Neural progenitor cell (in vitro differentiated cells): ENCODE measurements at regions not wholly inside any gene's neighbourhood (a gene's known extent, or its start where the extent isn't known, plus 50 kb on each side); places are given as distances from the start of the nearest gene placed in this dataset.
"Not testable (repeated sequence)": the region's sequence is repeated elsewhere in the genome, so short reads cannot be mapped to it uniquely, and the experiment has no call there.

Experiments used
- DNase-seq: peaks from one replicate; pipeline ENCODE4 v3.0.0-alpha.2; 2016; ENCODE audit warnings: low spot score
- H2AFZ ChIP-seq: fragments of 200-600 bp; sonication (generic); replicated peaks from 2 replicates; pipeline ENCODE4 v1.6.1; 2016; ENCODE audit warnings: antibody characterized with exemption
- H3F3A ChIP-seq: fragments of 200-600 bp; sonication (generic); 2 replicates; pipeline ENCODE4 v1.6.1; 2016; ENCODE audit warnings: antibody characterized with exemption, low read depth
- H3K27ac ChIP-seq: fragments of 200-600 bp; sonication (generic); 2 replicates; pipeline ENCODE4 v1.5.1; 2016; ENCODE audit warnings: mild to moderate bottlenecking
- H3K27me3 ChIP-seq: fragments of 200-600 bp; sonication (generic); 2 replicates; pipeline ENCODE4 v1.6.1; 2016; ENCODE audit warnings: mild to moderate bottlenecking, moderate library complexity
- H3K36me3 ChIP-seq: fragments of 200-600 bp; sonication (generic); 2 replicates; pipeline ENCODE4 v1.5.1; 2016
- H3K4me1 ChIP-seq: fragments of 200-600 bp; sonication (generic); 2 replicates; pipeline ENCODE4 v1.6.1; 2016; ENCODE audit warnings: mixed run types
- H3K4me2 ChIP-seq: fragments of 200-600 bp; sonication (generic); 2 replicates; pipeline ENCODE4 v1.6.1; 2016
- H3K4me3 ChIP-seq: fragments of 200-600 bp; sonication (generic); 2 replicates; pipeline ENCODE4 v1.5.1; 2016
- H3K79me2 ChIP-seq: fragments of 200-600 bp; sonication (generic); 2 replicates; pipeline ENCODE4 v1.6.1; 2016; ENCODE audit warnings: low read depth
- H3K9ac ChIP-seq: fragments of 200-600 bp; sonication (generic); 2 replicates; pipeline ENCODE4 v1.6.1; 2016
- H3K9me3 ChIP-seq: fragments of 200-600 bp; sonication (generic); 2 replicates; pipeline ENCODE4 v1.5.1; 2016; ENCODE audit warnings: low read depth
- H4K20me1 ChIP-seq: fragments of 200-600 bp; sonication (generic); 2 replicates; pipeline ENCODE4 v1.6.1; 2016; ENCODE audit warnings: low read depth
- H3K27ac Mint-ChIP-seq: 3 replicates; pipeline ENCODE4 v1.8.0; 2021; ENCODE audit warnings: mixed read lengths
- H3K27me3 Mint-ChIP-seq: 2 replicates; pipeline ENCODE4 v1.8.0; 2022; ENCODE audit warnings: low read depth, mild to moderate bottlenecking, inconsistent platforms, moderate library complexity, mixed read lengths; ENCODE audit not compliant: insufficient read depth
- H3K36me3 Mint-ChIP-seq: 3 replicates; pipeline ENCODE4 v1.8.0; 2021; ENCODE audit warnings: mixed read lengths
- H3K4me1 Mint-ChIP-seq: 3 replicates; pipeline ENCODE4 v1.8.0; 2021; ENCODE audit warnings: mixed read lengths
- H3K4me3 Mint-ChIP-seq: 3 replicates; pipeline ENCODE4 v1.8.0; 2021; ENCODE audit warnings: mild to moderate bottlenecking, moderate library complexity, mixed read lengths
- H3K9me3 Mint-ChIP-seq: 3 replicates; pipeline ENCODE4 v1.8.0; 2020; ENCODE audit warnings: mixed read lengths
- EZH2 ChIP-seq: fragments of 200-600 bp; sonication (generic); IDR thresholded peaks from 2 replicates; pipeline ENCODE4 v1.6.1; 2017; ENCODE audit warnings: antibody characterized with exemption, mild to moderate bottlenecking, moderate library complexity
- EZH2phosphoT487 ChIP-seq: fragments of 200-600 bp; sonication (generic); IDR thresholded peaks from 2 replicates; pipeline ENCODE4 v1.6.1; 2017; ENCODE audit warnings: antibody characterized with exemption
- TF ChIP-seq, protein P1 (sequence below): fragments of 200-600 bp; sonication (generic); IDR thresholded peaks from 2 replicates; pipeline ENCODE4 v1.5.1; 2017; ENCODE audit warnings: antibody characterized with exemption, mild to moderate bottlenecking

GRCh38 chr9:18317896-18318295 is 156.1 kb upstream of the ADAMTSL1 start:
- Histone ChIP-seq H3K9me3 (no peaks in the 10 kb centered on the region), H3K4me1 (no peaks in the 10 kb centered on the region), H3K4me3 (no peak overlapping the region), H3K36me3 (no peaks in the 10 kb centered on the region), H3F3A (no peaks in the 10 kb centered on the region), H3K79me2 (no peaks in the 10 kb centered on the region), H3K9ac (no peak overlapping the region), H2AFZ (no peak overlapping the region), H4K20me1 (no peaks in the 10 kb centered on the region), H3K27me3 (no peaks in the 10 kb centered on the region), H3K27ac (no peak overlapping the region), H3K4me2 (no peak overlapping the region)
- TF ChIP-seq EZH2phosphoT487, result no peak
- no peak for TF ChIP-seq EZH2
- TF ChIP-seq, protein P1, sequence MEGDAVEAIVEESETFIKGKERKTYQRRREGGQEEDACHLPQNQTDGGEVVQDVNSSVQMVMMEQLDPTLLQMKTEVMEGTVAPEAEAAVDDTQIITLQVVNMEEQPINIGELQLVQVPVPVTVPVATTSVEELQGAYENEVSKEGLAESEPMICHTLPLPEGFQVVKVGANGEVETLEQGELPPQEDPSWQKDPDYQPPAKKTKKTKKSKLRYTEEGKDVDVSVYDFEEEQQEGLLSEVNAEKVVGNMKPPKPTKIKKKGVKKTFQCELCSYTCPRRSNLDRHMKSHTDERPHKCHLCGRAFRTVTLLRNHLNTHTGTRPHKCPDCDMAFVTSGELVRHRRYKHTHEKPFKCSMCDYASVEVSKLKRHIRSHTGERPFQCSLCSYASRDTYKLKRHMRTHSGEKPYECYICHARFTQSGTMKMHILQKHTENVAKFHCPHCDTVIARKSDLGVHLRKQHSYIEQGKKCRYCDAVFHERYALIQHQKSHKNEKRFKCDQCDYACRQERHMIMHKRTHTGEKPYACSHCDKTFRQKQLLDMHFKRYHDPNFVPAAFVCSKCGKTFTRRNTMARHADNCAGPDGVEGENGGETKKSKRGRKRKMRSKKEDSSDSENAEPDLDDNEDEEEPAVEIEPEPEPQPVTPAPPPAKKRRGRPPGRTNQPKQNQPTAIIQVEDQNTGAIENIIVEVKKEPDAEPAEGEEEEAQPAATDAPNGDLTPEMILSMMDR, result no peak
- H3K36me3 Mint-ChIP-seq, result no peaks in the 10 kb centered on the region
- H3K27me3 Mint-ChIP-seq, result peaks cover 2% of the 10 kb centered on the region
- H3K27ac Mint-ChIP-seq, result no peak overlapping the region
- peaks cover 10% of the 10 kb centered on the region for H3K9me3 Mint-ChIP-seq
- DNase-seq, result no peak
- H3K4me1 Mint-ChIP-seq, result no peaks in the 10 kb centered on the region
- no peak overlapping the region for H3K4me3 Mint-ChIP-seq

DNA sequence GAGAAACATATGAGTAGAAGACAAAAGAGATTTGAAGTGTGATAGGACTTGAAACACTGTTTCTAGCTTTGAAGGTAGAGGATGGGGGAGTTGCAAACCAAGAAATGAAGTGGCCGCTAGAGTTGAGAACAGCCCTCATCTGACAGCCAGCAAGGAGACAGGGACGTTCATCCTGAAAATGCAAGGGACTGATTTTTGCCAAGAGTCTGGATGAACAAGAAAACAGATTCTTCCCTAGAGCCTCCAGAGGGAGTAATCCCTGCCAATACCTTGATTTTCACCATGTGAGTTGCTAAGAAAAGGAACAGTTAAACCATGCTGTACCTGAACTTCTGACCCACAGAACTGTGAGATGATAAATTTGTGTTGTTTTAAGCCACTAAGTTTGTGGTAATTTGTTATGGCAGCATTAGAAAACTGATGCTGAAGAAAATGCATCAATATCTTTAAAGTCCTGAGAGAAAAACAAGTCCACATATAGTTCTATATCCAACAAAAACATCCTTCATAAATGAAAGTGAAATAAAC is 154.0 kb upstream of the ADAMTSL1 start:
- H3K4me1 ChIP-seq, result no peaks in the 10 kb centered on the region
- Mint-ChIP-seq H3K36me3 (no peaks in the 10 kb centered on the region), H3K9me3 (peaks cover 4% of the 10 kb centered on the region), H3K4me1 (no peaks in the 10 kb centered on the region), H3K27ac (no peak overlapping the region), H3K27me3 (peaks cover 2% of the 10 kb centered on the region), H3K4me3 (no peak overlapping the region)
- H3K27ac ChIP-seq, result no peak overlapping the region
- H3K9me3 ChIP-seq, result no peaks in the 10 kb centered on the region
- peak overlapping the region; percentile 37 for H2AFZ ChIP-seq
- no peaks in the 10 kb centered on the region for H3K27me3 ChIP-seq
- no peak overlapping the region for H3K9ac ChIP-seq
- H3K79me2 ChIP-seq, result no peaks in the 10 kb centered on the region
- H3K4me2 ChIP-seq, result no peak overlapping the region
- H3F3A ChIP-seq, result no peaks in the 10 kb centered on the region
- H3K36me3 ChIP-seq, result no peaks in the 10 kb centered on the region
- H3K4me3 ChIP-seq, result no peak overlapping the region
- DNase-seq, result no peak
- no peak for TF ChIP-seq EZH2phosphoT487
- TF ChIP-seq EZH2, result no peak
- TF ChIP-seq, protein P1, result no peak
- H4K20me1 ChIP-seq, result no peaks in the 10 kb centered on the region

- H3K4me1 Mint-ChIP-seq, result no peaks in the 10 kb centered on the region
- Histone ChIP-seq H3F3A (no peaks in the 10 kb centered on the region), H3K4me1 (no peaks in the 10 kb centered on the region), H3K27ac (no peak overlapping the region), H3K9ac (no peak overlapping the region), H3K9me3 (no peaks in the 10 kb centered on the region), H3K27me3 (no peaks in the 10 kb centered on the region), H2AFZ (no peak overlapping the region), H3K4me3 (no peak overlapping the region), H3K4me2 (no peak overlapping the region), H4K20me1 (no peaks in the 10 kb centered on the region), H3K36me3 (no peaks in the 10 kb centered on the region), H3K79me2 (no peaks in the 10 kb centered on the region)
- H3K36me3 Mint-ChIP-seq, result no peaks in the 10 kb centered on the region
- H3K27ac Mint-ChIP-seq, result no peak overlapping the region
- no peak overlapping the region for H3K4me3 Mint-ChIP-seq
- no peaks in the 10 kb centered on the region for H3K9me3 Mint-ChIP-seq
- TF ChIP-seq EZH2phosphoT487 (no peak), EZH2 (no peak)
- TF ChIP-seq, protein P1, result no peak
- no peaks in the 10 kb centered on the region for H3K27me3 Mint-ChIP-seq
- DNase-seq, result no peak
These were observed 148.8 kb upstream of the ADAMTSL1 start for GRCh38 chr9:18324928-18325745.

- H3K4me3 Mint-ChIP-seq, H3K4me1 ChIP-seq, H4K20me1 ChIP-seq, H3K36me3 Mint-ChIP-seq, H3K4me3 ChIP-seq, H3K27ac Mint-ChIP-seq, H3K9me3 ChIP-seq, H3K9me3 Mint-ChIP-seq, H3K27me3 ChIP-seq, H2AFZ ChIP-seq, H3K4me2 ChIP-seq, H3K79me2 ChIP-seq, H3K4me1 Mint-ChIP-seq, H3K27me3 Mint-ChIP-seq, H3K27ac ChIP-seq, DNase-seq, H3K36me3 ChIP-seq, H3K9ac ChIP-seq, H3F3A ChIP-seq: not testable (repeated sequence)
These were observed 148.3 kb upstream of the ADAMTSL1 start for GRCh38 chr9:18325746-18326011.
